ENCODE measurements at regions not wholly inside any gene's neighbourhood (a gene's known extent, or its start where the extent isn't known, plus 50 kb on each side); places are given as distances from the start of the nearest gene placed in this dataset.

GRCh38 chr14:59091404-59091803 lies 97.1 kb upstream of the DAAM1 start:
- Histone ChIP-seq H3K9me3 (replicated peaks in 1 of 2; ENCODE audit: control insufficient read depth in 1 of 2, insufficient read depth in 1 of 2, low read length in 2 of 2) (no peaks in the 10 kb centered on the region), H3K4me3 (replicated peaks in 1 of 3; ENCODE audit: low read depth in 2 of 3, low read length in 3 of 3) (no peak overlapping the region), H3K27me3 (ENCODE audit: control insufficient read depth in 2 of 2, insufficient read depth in 2 of 2, low read length in 2 of 2) (no peaks in the 10 kb centered on the region), H3K79me2 (ENCODE audit: insufficient read depth, low read length) (no peaks in the 10 kb centered on the region), H3K4me1 (ENCODE audit: control insufficient read depth in 1 of 2, insufficient read depth in 2 of 2, low read length in 2 of 2) (no peaks in the 10 kb centered on the region), H4K20me1 (ENCODE audit: insufficient read depth, low read length) (no peaks in the 10 kb centered on the region), H3K4me2 (replicated peaks; ENCODE audit: extremely low read depth, low read length, poor library complexity, severe bottlenecking) (no peak overlapping the region), H2AFZ (ENCODE audit: insufficient read depth, low read depth, low read length, poor library complexity, severe bottlenecking) (no peak overlapping the region), H3K9ac (ENCODE audit: insufficient read depth, low read length, poor library complexity, severe bottlenecking) (no peak overlapping the region), H3K36me3 (replicated peaks in 1 of 2; ENCODE audit: control insufficient read depth in 1 of 2, insufficient read depth in 2 of 2, low read length in 2 of 2) (no peaks in the 10 kb centered on the region), H3K27ac (ENCODE audit: low read depth in 1 of 2, low read length in 2 of 2) (no peak overlapping the region)
- peaks cover 0 to 11% (median 4%) of the 10 kb centered on the region in 3 donors for H3K27me3 Mint-ChIP-seq (ENCODE audit: low read depth in 3 of 3)
- H3K27ac Mint-ChIP-seq = no peak overlapping the region
- no peak overlapping the region for H3K4me3 Mint-ChIP-seq
- H3K9me3 Mint-ChIP-seq = no peaks in the 10 kb centered on the region
- DNase-seq = no peak
- no peak for TF ChIP-seq CTCF (IDR thresholded peaks at IDR 0.05)
- 88% methylated on average over 3 of the region's 4 CpGs for WGBS (ENCODE audit: insufficient coverage)
- no peaks in the 10 kb centered on the region for H3K36me3 Mint-ChIP-seq
- intact Hi-C loops (cut with micrococcal nuclease) = no loop called here
- H3K4me1 Mint-ChIP-seq = no peaks in the 10 kb centered on the region

GRCh38 chr14:59091976-59092375 lies 96.5 kb upstream of the DAAM1 start:
- Histone ChIP-seq H3K79me2 (ENCODE audit: insufficient read depth, low read length) (no peaks in the 10 kb centered on the region), H3K27me3 (ENCODE audit: control insufficient read depth in 2 of 2, insufficient read depth in 2 of 2, low read length in 2 of 2) (no peaks in the 10 kb centered on the region), H3K4me2 (replicated peaks; ENCODE audit: extremely low read depth, low read length, poor library complexity, severe bottlenecking) (no peak overlapping the region), H3K27ac (ENCODE audit: low read depth in 1 of 2, low read length in 2 of 2) (no peak overlapping the region), H4K20me1 (ENCODE audit: insufficient read depth, low read length) (no peaks in the 10 kb centered on the region), H3K9me3 (replicated peaks in 1 of 2; ENCODE audit: control insufficient read depth in 1 of 2, insufficient read depth in 1 of 2, low read length in 2 of 2) (no peaks in the 10 kb centered on the region), H3K36me3 (replicated peaks in 1 of 2; ENCODE audit: control insufficient read depth in 1 of 2, insufficient read depth in 2 of 2, low read length in 2 of 2) (no peaks in the 10 kb centered on the region), H3K9ac (ENCODE audit: insufficient read depth, low read length, poor library complexity, severe bottlenecking) (no peak overlapping the region), H3K4me3 (replicated peaks in 1 of 3; ENCODE audit: low read depth in 2 of 3, low read length in 3 of 3) (no peak overlapping the region), H2AFZ (ENCODE audit: insufficient read depth, low read depth, low read length, poor library complexity, severe bottlenecking) (no peak overlapping the region), H3K4me1 (ENCODE audit: control insufficient read depth in 1 of 2, insufficient read depth in 2 of 2, low read length in 2 of 2) (no peaks in the 10 kb centered on the region)
- no peak overlapping the region for H3K4me3 Mint-ChIP-seq
- H3K27me3 Mint-ChIP-seq (ENCODE audit: low read depth in 3 of 3) = peaks cover 0 to 11% (median 4%) of the 10 kb centered on the region in 3 donors
- no peaks in the 10 kb centered on the region for H3K36me3 Mint-ChIP-seq
- no peaks in the 10 kb centered on the region for H3K9me3 Mint-ChIP-seq
- no peak overlapping the region for H3K27ac Mint-ChIP-seq
- no peaks in the 10 kb centered on the region for H3K4me1 Mint-ChIP-seq
- no peak for TF ChIP-seq CTCF (IDR thresholded peaks at IDR 0.05)
- no peak for DNase-seq
- WGBS (ENCODE audit: insufficient coverage) = 100% methylated on average over 1 of the region's 4 CpGs
- intact Hi-C loops (cut with micrococcal nuclease) = no loop called here

Measured in CD14-positive monocyte (primary cell).